ENCODE measurements at regions not wholly inside any gene's neighbourhood (a gene's known extent, or its start where the extent isn't known, plus 50 kb on each side); places are given as distances from the start of the nearest gene placed in this dataset.

DNA sequence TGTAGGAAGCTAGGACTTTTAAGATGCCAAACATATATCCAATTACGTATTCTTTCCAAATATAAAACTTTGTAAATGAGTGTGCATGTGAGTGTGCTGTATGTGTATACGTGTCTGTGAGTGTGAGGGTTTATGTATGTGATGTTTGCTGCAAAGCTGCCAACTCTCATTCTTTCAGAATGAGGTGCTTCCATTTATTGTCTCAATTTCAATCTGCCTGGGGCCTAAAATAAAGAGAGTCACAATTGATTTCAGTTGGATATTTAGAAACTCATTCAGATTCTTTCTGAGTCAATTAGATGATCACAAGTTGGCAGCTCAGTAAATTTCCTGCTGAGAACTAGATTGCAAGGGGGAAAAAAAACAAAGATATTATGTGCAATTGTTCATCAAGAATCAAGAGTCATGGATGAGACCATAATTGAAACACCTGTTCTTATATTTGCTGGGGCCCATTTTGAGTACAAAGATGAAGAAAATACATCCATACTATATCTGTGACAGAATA, 621.2 kb upstream of the ACVR2A start:
- TF ChIP-seq, protein P1, sequence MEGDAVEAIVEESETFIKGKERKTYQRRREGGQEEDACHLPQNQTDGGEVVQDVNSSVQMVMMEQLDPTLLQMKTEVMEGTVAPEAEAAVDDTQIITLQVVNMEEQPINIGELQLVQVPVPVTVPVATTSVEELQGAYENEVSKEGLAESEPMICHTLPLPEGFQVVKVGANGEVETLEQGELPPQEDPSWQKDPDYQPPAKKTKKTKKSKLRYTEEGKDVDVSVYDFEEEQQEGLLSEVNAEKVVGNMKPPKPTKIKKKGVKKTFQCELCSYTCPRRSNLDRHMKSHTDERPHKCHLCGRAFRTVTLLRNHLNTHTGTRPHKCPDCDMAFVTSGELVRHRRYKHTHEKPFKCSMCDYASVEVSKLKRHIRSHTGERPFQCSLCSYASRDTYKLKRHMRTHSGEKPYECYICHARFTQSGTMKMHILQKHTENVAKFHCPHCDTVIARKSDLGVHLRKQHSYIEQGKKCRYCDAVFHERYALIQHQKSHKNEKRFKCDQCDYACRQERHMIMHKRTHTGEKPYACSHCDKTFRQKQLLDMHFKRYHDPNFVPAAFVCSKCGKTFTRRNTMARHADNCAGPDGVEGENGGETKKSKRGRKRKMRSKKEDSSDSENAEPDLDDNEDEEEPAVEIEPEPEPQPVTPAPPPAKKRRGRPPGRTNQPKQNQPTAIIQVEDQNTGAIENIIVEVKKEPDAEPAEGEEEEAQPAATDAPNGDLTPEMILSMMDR (IDR thresholded peaks at IDR 0.05; ENCODE audit: insufficient read depth, low read depth, low read length), result no peak
- TF ChIP-seq EZH2 (IDR thresholded peaks at IDR 0.05; ENCODE audit: insufficient read depth, low read length), result no peak

Data from astrocyte (in vitro differentiated cells and primary cell).